SW480 (cell line): ENCODE measurements at regions not wholly inside any gene's neighbourhood (a gene's known extent, or its start where the extent isn't known, plus 50 kb on each side); places are given as distances from the start of the nearest gene placed in this dataset.
A peak's percentile ranks its signal among the peaks of the same experiment; 100 is the strongest.
"Not testable (repeated sequence)": the region's sequence is repeated elsewhere in the genome, so short reads cannot be mapped to it uniquely, and the experiment has no call there.

Experiments
- DNase-seq: peaks from one replicate; pipeline ENCODE4 v3.0.0-alpha.2; 2016; ENCODE audit warnings: low spot score

DNA sequence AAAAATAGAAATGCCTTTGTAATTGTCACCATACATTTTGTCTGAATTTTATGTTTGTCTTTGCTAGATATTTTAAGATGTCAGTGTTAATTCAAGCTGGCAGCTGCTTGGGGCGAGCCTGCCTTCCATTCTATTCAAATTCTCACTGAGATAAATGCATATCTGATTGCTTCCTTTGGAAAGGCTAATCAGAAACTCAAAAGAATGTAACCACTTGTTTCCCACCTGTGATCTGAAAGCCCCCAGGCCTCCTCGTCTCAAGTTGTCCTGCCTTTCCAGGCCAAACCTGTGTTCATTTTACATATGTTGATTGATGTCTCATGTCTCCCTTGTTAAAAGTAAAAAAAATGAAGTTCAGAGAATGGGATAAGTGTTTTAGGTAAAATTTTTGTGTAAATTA is 318.7 kb upstream of the TECRL start:
- DNase-seq, result no peak

DNA sequence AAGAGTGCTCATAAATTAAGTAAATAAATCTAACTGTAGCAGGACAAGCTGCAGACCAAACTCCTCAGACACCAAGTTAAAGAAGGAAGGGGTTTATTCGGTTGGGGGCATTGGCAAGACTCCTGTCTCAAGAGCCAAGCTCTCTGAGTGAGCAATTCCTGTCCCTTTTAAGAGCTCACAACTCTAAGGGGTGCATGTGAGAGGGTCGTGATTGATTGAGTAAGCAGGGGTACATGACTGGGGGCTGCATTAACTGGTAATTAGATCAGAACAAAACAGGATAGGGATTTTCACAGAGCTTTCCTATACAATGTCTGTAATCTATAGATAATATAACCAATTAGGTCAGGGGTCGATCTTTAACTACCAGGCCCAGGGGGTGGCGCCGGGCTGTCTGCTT is 318.1 kb upstream of the TECRL start:
- DNase-seq, result not testable (repeated sequence)

DNA sequence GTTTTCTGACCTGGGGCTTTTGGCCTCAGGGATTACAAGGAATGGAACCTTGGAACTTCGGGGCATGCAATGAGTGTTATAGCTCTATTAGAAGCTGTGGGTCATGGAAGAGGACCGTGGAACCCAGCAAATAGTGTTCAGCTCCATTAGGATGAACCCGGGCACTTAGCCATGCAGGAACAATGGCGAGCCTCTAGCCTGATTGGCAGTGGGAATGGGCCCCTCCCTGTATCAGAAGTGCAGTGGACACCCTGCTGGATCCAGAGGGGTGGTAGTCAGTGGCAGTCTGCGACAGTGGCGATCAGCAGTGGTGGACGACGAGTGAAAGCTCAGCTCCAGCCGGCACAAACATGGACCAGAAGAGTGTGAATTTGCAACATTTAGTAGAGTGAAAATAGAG is 315.4 kb upstream of the TECRL start:
- no peak for DNase-seq

- DNase-seq, result no peak
Observed at GRCh38 chr4:64721106-64721505, 311.9 kb upstream of the TECRL start.

GRCh38 chr4:64718091-64718490 is 308.8 kb upstream of the TECRL start:
- DNase-seq, result no peak

GRCh38 chr4:64715741-64716140 is 306.5 kb upstream of the TECRL start:
- no peak for DNase-seq

DNA sequence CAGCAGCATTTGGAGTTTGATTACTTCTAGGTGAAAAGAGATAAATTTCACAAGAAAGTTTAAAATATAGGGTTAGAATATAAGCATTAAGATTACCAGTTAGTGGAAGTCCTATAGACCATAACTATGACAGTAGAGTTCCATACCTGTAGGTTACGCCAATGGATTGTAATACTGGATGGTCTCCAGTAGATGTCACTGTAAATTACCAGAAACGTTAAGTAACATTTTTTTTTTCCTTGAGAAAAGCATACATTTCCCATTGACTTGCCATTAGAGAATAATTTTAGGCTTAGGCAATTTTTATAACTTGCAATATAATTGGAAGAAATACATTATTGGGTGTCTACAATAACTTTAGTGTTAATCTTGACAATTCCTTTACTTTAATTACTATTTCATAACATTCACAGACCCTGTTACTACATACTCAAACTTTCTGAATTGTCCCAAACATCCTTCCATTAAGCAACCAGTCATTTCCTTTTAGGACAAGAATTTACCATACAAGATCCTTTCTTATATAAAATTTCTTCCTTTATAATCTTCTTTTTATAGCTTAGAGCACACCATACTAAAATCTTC is 304.1 kb upstream of the TECRL start:
- DNase-seq, result peak; percentile 16

GRCh38 chr4:64712590-64712989 is 303.3 kb upstream of the TECRL start:
- DNase-seq, result no peak

- no peak for DNase-seq
Observed at GRCh38 chr4:64705989-64706388, 296.7 kb upstream of the TECRL start.

GRCh38 chr4:64698171-64698570 is 288.9 kb upstream of the TECRL start:
- no peak for DNase-seq

DNA sequence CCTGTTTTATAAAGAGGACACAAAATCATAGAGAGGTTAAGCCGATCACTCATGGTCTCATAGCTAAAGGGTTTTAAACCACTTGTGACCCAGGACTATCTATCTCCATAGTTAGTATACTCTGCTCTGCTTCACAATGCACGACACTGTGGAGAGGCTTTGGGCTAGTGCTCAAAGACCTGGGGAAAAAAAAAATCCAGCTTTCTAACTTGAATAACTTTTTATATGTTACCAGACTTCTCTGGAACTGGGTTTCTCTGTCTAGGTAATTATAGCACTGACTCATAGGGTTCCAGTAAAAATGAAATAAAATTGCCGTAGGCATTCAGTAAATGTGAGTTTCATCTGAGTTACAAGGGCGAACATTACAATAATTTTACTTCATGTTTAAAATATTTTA is 273.7 kb upstream of the TECRL start:
- DNase-seq, result no peak

GRCh38 chr4:64682481-64682880 is 273.2 kb upstream of the TECRL start:
- no peak for DNase-seq

DNA sequence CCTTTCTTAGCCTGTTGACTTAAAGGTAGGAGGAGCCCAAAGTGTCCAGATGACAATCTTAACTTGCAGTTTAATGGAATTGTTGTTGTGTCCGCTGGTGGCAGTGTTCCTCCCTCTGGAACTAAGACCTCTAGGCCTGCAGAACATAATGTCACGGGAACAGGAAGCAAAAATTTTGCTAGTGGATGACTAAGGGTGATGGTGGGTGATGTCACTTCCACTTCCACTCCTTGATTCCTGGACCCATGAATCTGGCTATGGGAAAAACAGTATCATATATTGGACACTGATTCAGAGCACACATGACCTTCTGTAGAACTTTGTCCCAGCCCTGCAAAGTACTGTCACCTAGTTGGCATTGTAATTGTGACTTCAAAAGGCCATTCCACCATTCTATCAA is 263.9 kb upstream of the TECRL start:
- not testable (repeated sequence) for DNase-seq

DNA sequence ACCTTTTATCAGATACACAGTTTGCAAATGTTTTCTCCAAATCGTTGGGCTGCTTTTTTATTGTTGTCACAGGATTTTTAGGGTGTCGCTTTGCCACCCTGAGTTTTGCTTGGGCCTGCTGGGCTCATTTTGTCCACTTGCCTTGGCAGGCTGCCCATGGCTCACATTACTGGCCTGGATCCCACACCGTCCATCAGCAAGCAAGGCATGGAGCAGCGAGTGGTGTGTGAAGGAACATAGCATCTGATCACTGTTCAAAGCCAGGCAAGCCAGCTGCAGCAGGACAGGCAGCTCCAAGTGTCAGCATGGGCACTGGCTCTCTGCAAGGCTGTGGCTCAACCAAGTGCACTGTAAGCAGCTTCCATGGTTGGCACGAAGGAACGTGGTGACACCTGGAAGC is 261.4 kb upstream of the TECRL start:
- DNase-seq, result no peak

- DNase-seq, result no peak
Observed at GRCh38 chr4:64643841-64644240, 234.6 kb upstream of the TECRL start.

DNA sequence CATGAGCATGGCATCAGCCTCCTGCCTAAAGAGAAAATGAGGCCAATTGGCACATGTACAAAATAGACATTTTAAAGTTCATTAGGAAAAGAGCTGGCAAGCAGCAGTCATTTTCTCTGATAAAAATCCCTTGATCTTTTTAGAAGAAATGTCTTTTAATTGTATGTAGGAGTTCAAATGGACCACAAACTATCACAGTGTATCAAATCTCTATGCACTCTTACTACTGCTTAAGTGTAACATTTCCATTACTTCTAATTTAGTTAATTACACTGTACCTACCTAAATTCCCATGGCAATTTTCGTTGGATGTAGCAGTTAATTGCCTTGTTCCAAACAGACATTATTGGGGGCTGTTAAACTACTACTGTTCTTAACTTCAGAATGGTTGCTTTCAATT is 233.7 kb upstream of the TECRL start:
- no peak for DNase-seq

DNA sequence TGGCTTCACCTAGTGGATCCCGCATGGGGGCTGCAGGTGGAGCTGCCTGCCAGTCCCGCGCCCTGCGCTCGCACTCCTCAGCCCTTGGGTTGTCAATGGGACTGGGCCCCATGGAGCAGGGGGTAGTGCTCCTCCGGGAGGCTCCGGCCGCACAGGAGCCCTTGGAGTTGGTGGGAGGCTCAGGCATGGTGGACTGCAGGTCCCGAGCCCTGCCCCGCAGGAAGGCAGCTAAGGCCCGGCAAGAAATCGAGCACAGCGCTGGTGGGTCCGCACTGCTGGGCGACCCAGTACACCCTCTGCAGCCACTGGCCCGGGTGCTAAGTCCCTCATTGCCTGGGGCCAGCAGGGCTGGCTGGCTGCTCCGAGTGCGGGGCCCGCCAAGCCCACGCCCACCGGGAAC is 231.2 kb upstream of the TECRL start:
- DNase-seq, result not testable (repeated sequence)

DNA sequence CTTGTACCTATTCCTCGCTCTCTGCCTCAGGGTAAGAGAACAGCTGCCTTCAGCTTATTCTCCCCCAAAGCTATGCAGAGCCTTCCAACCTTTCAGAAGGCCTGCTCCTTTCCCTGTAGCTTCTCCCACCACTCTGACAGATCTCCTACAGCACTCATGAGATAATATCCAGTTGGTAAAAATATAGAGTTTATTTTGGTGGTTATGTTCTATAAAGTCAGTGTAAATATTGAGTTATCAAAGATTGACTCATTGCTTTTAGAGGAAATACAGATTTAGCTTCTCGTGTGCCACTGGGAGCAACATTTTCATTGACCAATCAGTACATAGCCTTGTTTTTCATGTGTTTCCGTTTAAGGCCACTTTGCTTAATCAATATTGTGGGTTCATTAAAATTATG is 216.2 kb upstream of the TECRL start:
- no peak for DNase-seq

- DNase-seq, result peak; percentile 23
Observed at GRCh38 chr4:64617800-64618199, 208.6 kb upstream of the TECRL start.

GRCh38 chr4:64614276-64614675 is 205.0 kb upstream of the TECRL start:
- no peak for DNase-seq

DNA sequence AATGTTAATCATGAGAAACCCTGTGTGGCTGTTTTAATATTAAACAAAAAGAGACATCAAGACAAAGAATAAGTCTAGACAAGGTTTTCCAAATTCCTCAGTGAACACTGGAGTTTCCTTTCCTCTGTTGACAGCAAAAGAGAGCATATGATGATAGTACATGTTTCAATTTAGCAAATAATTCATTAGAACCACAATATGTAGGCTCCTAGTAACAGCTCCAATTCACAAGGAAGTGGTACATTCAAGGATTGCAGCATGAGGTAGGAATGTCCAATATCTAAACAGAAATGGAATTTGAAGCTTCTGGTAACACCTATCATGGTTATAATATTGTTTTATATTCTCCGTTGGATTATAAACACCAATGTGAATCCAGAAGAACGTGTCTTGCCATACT is 203.8 kb upstream of the TECRL start:
- DNase-seq, result no peak

- DNase-seq, result no peak
Observed at GRCh38 chr4:64598066-64598465, 188.8 kb upstream of the TECRL start.

DNA sequence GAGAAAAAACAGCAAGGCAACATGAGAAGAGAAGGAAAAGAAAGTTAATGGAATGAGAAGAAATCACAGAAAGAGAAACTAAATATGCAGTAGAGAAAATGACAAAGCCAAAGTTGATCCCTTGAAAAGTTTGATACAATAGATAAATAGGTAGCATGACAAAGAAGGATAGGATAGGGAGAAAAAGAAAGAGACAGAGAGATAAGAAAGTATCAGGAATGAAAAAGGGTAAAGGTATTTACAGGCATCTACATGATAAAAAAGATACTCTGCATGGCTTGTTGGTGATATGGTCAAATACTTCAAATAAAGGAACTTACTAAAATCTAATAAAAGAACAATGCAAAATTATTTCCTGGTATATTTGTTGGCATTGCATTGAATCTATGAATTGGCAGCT is 185.5 kb upstream of the TECRL start:
- DNase-seq, result no peak

GRCh38 chr4:64588507-64588906 is 179.3 kb upstream of the TECRL start:
- DNase-seq, result no peak
